ENCODE measurements at regions not wholly inside any gene's neighbourhood (a gene's known extent, or its start where the extent isn't known, plus 50 kb on each side); places are given as distances from the start of the nearest gene placed in this dataset.

- Mint-ChIP-seq H3K27me3 (no peaks in the 10 kb centered on the region), H3K36me3 (peaks cover 3% of the 10 kb centered on the region), H3K27ac (no peak overlapping the region)
Observed at GRCh38 chr2:55109219-55109891, 59.1 kb upstream of the RTN4 start.

GRCh38 chr2:55108456-55109160 is 58.4 kb upstream of the RTN4 start:
- peaks cover 3% of the 10 kb centered on the region for H3K36me3 Mint-ChIP-seq
- no peaks in the 10 kb centered on the region for H3K27me3 Mint-ChIP-seq
- H3K9me3 Mint-ChIP-seq, result no peaks in the 10 kb centered on the region
- no peak overlapping the region for H3K27ac Mint-ChIP-seq
- peaks cover 5 to 7% (median 6%) of the 10 kb centered on the region in 3 donors for H3K4me1 Mint-ChIP-seq
- H3K4me3 Mint-ChIP-seq, result no peak overlapping the region

More at GRCh38 chr2:55109219-55109891, 59.1 kb upstream of the RTN4 start:
- Mint-ChIP-seq H3K4me3 (no peak overlapping the region), H3K4me1 (peaks cover 5 to 7% (median 6%) of the 10 kb centered on the region in 3 donors), H3K9me3 (no peaks in the 10 kb centered on the region)

GRCh38 chr2:55107436-55107835 is 57.2 kb upstream of the RTN4 start:
- peak overlapping the region in 1 of 3 donors; percentile 19 for H3K27ac Mint-ChIP-seq
- no peak overlapping the region for H3K4me3 Mint-ChIP-seq
- H3K9me3 Mint-ChIP-seq, result no peaks in the 10 kb centered on the region
- no peaks in the 10 kb centered on the region for H3K27me3 Mint-ChIP-seq
- peaks cover 3% of the 10 kb centered on the region for H3K36me3 Mint-ChIP-seq
- peaks cover 2 to 7% (median 5%) of the 10 kb centered on the region in 3 donors for H3K4me1 Mint-ChIP-seq

- no peak overlapping the region for H3K27ac Mint-ChIP-seq
- H3K27me3 Mint-ChIP-seq, result no peaks in the 10 kb centered on the region
- H3K36me3 Mint-ChIP-seq, result peaks cover under 1% of the 10 kb centered on the region
- H3K4me3 Mint-ChIP-seq, result no peak overlapping the region
- H3K9me3 Mint-ChIP-seq, result no peaks in the 10 kb centered on the region
- H3K4me1 Mint-ChIP-seq, result peaks cover 2 to 5% (median 4%) of the 10 kb centered on the region in 3 donors
Observed at GRCh38 chr2:55106148-55106547, 55.9 kb upstream of the RTN4 start.

- Mint-ChIP-seq H3K4me3 (no peak overlapping the region), H3K36me3 (no peaks in the 10 kb centered on the region), H3K9me3 (no peaks in the 10 kb centered on the region), H3K27ac (no peak overlapping the region), H3K4me1 (peaks cover 2 to 5% (median 4%) of the 10 kb centered on the region in 3 donors), H3K27me3 (no peaks in the 10 kb centered on the region)
Observed at GRCh38 chr2:55105456-55105855, 55.2 kb upstream of the RTN4 start.

- H3K4me1 Mint-ChIP-seq, result peaks cover 2 to 5% (median 4%) of the 10 kb centered on the region in 3 donors
- no peak overlapping the region for H3K4me3 Mint-ChIP-seq
- H3K9me3 Mint-ChIP-seq, result no peaks in the 10 kb centered on the region
- H3K36me3 Mint-ChIP-seq, result no peaks in the 10 kb centered on the region
- no peak overlapping the region for H3K27ac Mint-ChIP-seq
- H3K27me3 Mint-ChIP-seq, result no peaks in the 10 kb centered on the region
Observed at GRCh38 chr2:55103046-55103445, 52.8 kb upstream of the RTN4 start.

GRCh38 chr2:55102056-55102812 is 52.0 kb upstream of the RTN4 start:
- H3K4me3 Mint-ChIP-seq, result no peak overlapping the region
- peaks cover 2 to 5% (median 4%) of the 10 kb centered on the region in 3 donors for H3K4me1 Mint-ChIP-seq
- no peak overlapping the region for H3K27ac Mint-ChIP-seq
- no peaks in the 10 kb centered on the region for H3K36me3 Mint-ChIP-seq
- no peaks in the 10 kb centered on the region for H3K9me3 Mint-ChIP-seq
- no peaks in the 10 kb centered on the region for H3K27me3 Mint-ChIP-seq

- Mint-ChIP-seq H3K36me3 (no peaks in the 10 kb centered on the region), H3K4me3 (no peak overlapping the region)
Observed at GRCh38 chr2:55101466-55101865, 51.2 kb upstream of the RTN4 start.

GRCh38 chr2:55099878-55100820 is 49.9 kb upstream of the RTN4 start:
- Mint-ChIP-seq H3K9me3 (no peaks in the 10 kb centered on the region), H3K27ac (no peak overlapping the region), H3K27me3 (no peaks in the 10 kb centered on the region), H3K4me3 (no peak overlapping the region), H3K36me3 (no peaks in the 10 kb centered on the region), H3K4me1 (peaks cover 2 to 5% (median 4%) of the 10 kb centered on the region in 3 donors)

More at GRCh38 chr2:55101466-55101865, 51.2 kb upstream of the RTN4 start:
- no peak overlapping the region for H3K27ac Mint-ChIP-seq
- H3K27me3 Mint-ChIP-seq, result no peaks in the 10 kb centered on the region
- no peaks in the 10 kb centered on the region for H3K9me3 Mint-ChIP-seq
- peaks cover 2 to 5% (median 4%) of the 10 kb centered on the region in 3 donors for H3K4me1 Mint-ChIP-seq
